B cell (primary cell): ENCODE measurements at regions not wholly inside any gene's neighbourhood (a gene's known extent, or its start where the extent isn't known, plus 50 kb on each side); places are given as distances from the start of the nearest gene placed in this dataset.

ENCODE experiments used
- EZH2 ChIP-seq: IDR thresholded peaks from 2 replicates; pipeline ENCODE4 v1.6.1; 2012; ENCODE audit warnings: borderline replicate concordance, low read depth, mild to moderate bottlenecking, moderate library complexity, low read length; ENCODE audit not compliant: insufficient read depth, poor library complexity, severe bottlenecking
- TF ChIP-seq, protein P1 (sequence below): fragments of 200-600 bp; IDR thresholded peaks from one replicate; pipeline ENCODE4 v1.8.0; 2022; ENCODE audit warnings: antibody characterized with exemption, mild to moderate bottlenecking

DNA sequence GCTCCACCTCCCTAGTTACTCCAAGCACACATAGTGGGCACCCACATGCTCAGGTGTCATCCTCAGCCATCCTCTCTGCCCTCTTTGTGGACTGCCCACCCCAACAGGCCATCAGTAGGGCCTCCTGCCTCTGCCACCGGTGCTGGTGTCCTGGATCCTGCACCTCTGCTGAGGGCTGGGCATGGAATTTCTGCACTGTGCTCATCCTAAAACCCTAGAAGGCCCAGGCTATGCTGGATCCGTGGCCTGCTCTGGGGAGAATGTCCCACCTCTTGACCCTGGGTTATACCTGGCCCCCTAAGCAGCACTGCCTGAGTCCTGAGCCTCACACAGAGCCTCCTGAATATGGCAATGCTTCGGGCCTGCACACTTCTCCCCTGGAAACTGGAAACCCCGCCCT lies 318.3 kb downstream of the MATN1 start:
- TF ChIP-seq, protein P1, sequence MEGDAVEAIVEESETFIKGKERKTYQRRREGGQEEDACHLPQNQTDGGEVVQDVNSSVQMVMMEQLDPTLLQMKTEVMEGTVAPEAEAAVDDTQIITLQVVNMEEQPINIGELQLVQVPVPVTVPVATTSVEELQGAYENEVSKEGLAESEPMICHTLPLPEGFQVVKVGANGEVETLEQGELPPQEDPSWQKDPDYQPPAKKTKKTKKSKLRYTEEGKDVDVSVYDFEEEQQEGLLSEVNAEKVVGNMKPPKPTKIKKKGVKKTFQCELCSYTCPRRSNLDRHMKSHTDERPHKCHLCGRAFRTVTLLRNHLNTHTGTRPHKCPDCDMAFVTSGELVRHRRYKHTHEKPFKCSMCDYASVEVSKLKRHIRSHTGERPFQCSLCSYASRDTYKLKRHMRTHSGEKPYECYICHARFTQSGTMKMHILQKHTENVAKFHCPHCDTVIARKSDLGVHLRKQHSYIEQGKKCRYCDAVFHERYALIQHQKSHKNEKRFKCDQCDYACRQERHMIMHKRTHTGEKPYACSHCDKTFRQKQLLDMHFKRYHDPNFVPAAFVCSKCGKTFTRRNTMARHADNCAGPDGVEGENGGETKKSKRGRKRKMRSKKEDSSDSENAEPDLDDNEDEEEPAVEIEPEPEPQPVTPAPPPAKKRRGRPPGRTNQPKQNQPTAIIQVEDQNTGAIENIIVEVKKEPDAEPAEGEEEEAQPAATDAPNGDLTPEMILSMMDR, result no peak
- TF ChIP-seq EZH2, result no peak
